ENCODE measurements at regions not wholly inside any gene's neighbourhood (a gene's known extent, or its start where the extent isn't known, plus 50 kb on each side); places are given as distances from the start of the nearest gene placed in this dataset.

DNA sequence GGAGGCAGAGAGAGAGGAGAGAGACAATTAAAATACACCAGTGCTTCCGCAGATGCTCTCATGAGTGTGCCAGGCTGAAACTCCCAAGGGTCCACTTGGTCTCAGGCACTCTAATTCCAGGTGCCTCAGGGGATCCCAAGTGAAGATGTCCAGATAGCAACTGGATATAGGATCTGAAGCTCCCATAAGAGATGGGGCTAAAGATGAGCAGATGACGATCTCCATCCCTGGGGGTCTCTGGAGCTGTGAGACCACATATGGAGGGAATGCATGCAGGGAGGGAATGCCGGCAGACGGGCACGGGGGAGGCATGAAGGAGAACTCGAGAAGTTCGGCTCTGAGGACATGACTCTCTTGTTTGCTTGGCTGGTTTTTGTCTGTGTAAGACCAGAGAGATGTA, 223.7 kb upstream of the RAB6C start:
- no peak for TF ChIP-seq EZH2phosphoT487 (IDR thresholded peaks at IDR 0.05; ENCODE audit: low read depth)
- TF ChIP-seq, protein P1, sequence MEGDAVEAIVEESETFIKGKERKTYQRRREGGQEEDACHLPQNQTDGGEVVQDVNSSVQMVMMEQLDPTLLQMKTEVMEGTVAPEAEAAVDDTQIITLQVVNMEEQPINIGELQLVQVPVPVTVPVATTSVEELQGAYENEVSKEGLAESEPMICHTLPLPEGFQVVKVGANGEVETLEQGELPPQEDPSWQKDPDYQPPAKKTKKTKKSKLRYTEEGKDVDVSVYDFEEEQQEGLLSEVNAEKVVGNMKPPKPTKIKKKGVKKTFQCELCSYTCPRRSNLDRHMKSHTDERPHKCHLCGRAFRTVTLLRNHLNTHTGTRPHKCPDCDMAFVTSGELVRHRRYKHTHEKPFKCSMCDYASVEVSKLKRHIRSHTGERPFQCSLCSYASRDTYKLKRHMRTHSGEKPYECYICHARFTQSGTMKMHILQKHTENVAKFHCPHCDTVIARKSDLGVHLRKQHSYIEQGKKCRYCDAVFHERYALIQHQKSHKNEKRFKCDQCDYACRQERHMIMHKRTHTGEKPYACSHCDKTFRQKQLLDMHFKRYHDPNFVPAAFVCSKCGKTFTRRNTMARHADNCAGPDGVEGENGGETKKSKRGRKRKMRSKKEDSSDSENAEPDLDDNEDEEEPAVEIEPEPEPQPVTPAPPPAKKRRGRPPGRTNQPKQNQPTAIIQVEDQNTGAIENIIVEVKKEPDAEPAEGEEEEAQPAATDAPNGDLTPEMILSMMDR (IDR thresholded peaks at IDR 0.05; ENCODE audit: low read depth, low read length), result no peak
